SU-DHL-6 (cell line): ENCODE measurements at regions not wholly inside any gene's neighbourhood (a gene's known extent, or its start where the extent isn't known, plus 50 kb on each side); places are given as distances from the start of the nearest gene placed in this dataset.
"Not testable (repeated sequence)": the region's sequence is repeated elsewhere in the genome, so short reads cannot be mapped to it uniquely, and the experiment has no call there.

Experiments used
- H2AFZ ChIP-seq: fragments of 200-600 bp; sonication (generic); 2 replicates; pipeline ENCODE4 v1.6.1; 2014; ENCODE audit warnings: low read depth, mild to moderate bottlenecking, moderate library complexity, mixed read lengths, antibody characterized with exemption, low read length; ENCODE audit not compliant: severe bottlenecking
- H3F3A ChIP-seq: fragments of 200-600 bp; shearing (Covaris generic); 2 replicates; pipeline ENCODE4 v1.6.0; 2016; ENCODE audit warnings: antibody characterized with exemption, mild to moderate bottlenecking; ENCODE audit not compliant: insufficient read depth
- H3K27ac ChIP-seq: fragments of 200-600 bp; sonication (generic); 2 replicates; pipeline ENCODE4 v1.5.1; 2016; ENCODE audit warnings: low read depth, mild to moderate bottlenecking, low read length, moderate library complexity, mixed read lengths
- H3K27me3 ChIP-seq: fragments of 200-600 bp; sonication (generic), shearing (Covaris generic); 2 replicates; pipeline ENCODE4 v1.6.0; 2014; ENCODE audit warnings: mild to moderate bottlenecking, low read length
- H3K36me3 ChIP-seq: fragments of 200-600 bp; sonication (generic); 2 replicates; pipeline ENCODE4 v1.6.1; 2014; ENCODE audit warnings: mild to moderate bottlenecking, low read length, mixed read lengths
- H3K4me2 ChIP-seq: fragments of 300-600, 200-600 bp; shearing (Covaris generic), sonication (generic); 2 replicates; pipeline ENCODE4 v1.6.0; 2014; ENCODE audit warnings: low read length, low read depth, mild to moderate bottlenecking; ENCODE audit not compliant: poor library complexity, severe bottlenecking
- H3K4me3 ChIP-seq: fragments of 200-600 bp; sonication (generic); 2 replicates; pipeline ENCODE4 v1.5.1; 2014; ENCODE audit warnings: antibody characterized with exemption, low read length, mild to moderate bottlenecking, mixed read lengths; ENCODE audit not compliant: insufficient read depth, poor library complexity, severe bottlenecking
- H3K79me2 ChIP-seq: fragments of 200-600 bp; sonication (generic); 2 replicates; pipeline ENCODE4 v1.6.1; 2014; ENCODE audit warnings: mild to moderate bottlenecking, low read length, moderate library complexity; ENCODE audit not compliant: insufficient read depth
- H3K9ac ChIP-seq: fragments of 200-600 bp; sonication (generic); 2 replicates; pipeline ENCODE4 v1.7.0; 2014; ENCODE audit warnings: mild to moderate bottlenecking, low read length
- H3K9me2 ChIP-seq: fragments of 200-600 bp; sonication (generic); replicated peaks from 2 replicates; pipeline ENCODE4 v1.6.1; 2014; ENCODE audit warnings: low read length; ENCODE audit not compliant: insufficient read depth
- H3K9me3 ChIP-seq: fragments of 200-600 bp; sonication (generic); 2 replicates; pipeline ENCODE4 v1.6.1; 2014; ENCODE audit warnings: low read length, mixed read lengths; ENCODE audit not compliant: insufficient read depth
- H4K20me1 ChIP-seq: fragments of 200-600 bp; sonication (generic); 2 replicates; pipeline ENCODE4 v1.6.1; 2014; ENCODE audit warnings: low read depth, mild to moderate bottlenecking, antibody characterized with exemption, low read length, moderate library complexity, mixed read lengths
- CTCF ChIP-seq: fragments of 200-600 bp; sonication (generic); IDR thresholded peaks from one replicate; pipeline ENCODE4 v1.5.1; 2017; ENCODE audit warnings: antibody characterized with exemption, mild to moderate bottlenecking, low read length, moderate library complexity; ENCODE audit not compliant: insufficient read depth, poor library complexity, severe bottlenecking
- EZH2phosphoT487 ChIP-seq: fragments of 200-600 bp; sonication (generic), shearing (Covaris generic); conservative IDR thresholded peaks from 2 replicates; pipeline ENCODE4 v1.6.1; 2018; ENCODE audit warnings: mild to moderate bottlenecking, antibody characterized with exemption, low read length, moderate library complexity, mixed read lengths

- Histone ChIP-seq H3K9me3 (no peaks in the 10 kb centered on the region), H3K4me3 (no peak overlapping the region), H3K9me2 (no peaks in the 10 kb centered on the region), H3K27me3 (no peaks in the 10 kb centered on the region), H3K36me3 (no peaks in the 10 kb centered on the region), H3K27ac (no peak overlapping the region), H4K20me1 (no peaks in the 10 kb centered on the region), H3F3A (no peaks in the 10 kb centered on the region), H2AFZ (no peak overlapping the region), H3K9ac (no peak overlapping the region), H3K79me2 (no peaks in the 10 kb centered on the region), H3K4me2 (no peak overlapping the region)
- TF ChIP-seq EZH2phosphoT487: no peak
- no peak for TF ChIP-seq CTCF
Measured at GRCh38 chr4:75259306-75259705, 254.9 kb downstream of the RCHY1 start.

- no peaks in the 10 kb centered on the region for H3K27me3 ChIP-seq
- H3K36me3 ChIP-seq: no peaks in the 10 kb centered on the region
- no peak overlapping the region for H3K4me2 ChIP-seq
- H4K20me1 ChIP-seq: no peaks in the 10 kb centered on the region
- no peak overlapping the region for H2AFZ ChIP-seq
- no peak overlapping the region for H3K27ac ChIP-seq
- H3K79me2 ChIP-seq: no peaks in the 10 kb centered on the region
- TF ChIP-seq EZH2phosphoT487: no peak
- H3K9me2 ChIP-seq: no peaks in the 10 kb centered on the region
- H3K9ac ChIP-seq: no peak overlapping the region
- no peaks in the 10 kb centered on the region for H3K9me3 ChIP-seq
- no peak overlapping the region for H3K4me3 ChIP-seq
- H3F3A ChIP-seq: no peaks in the 10 kb centered on the region
Measured at GRCh38 chr4:75255261-75255660, 258.9 kb downstream of the RCHY1 start.

- no peak overlapping the region for H3K4me3 ChIP-seq
- H3K79me2 ChIP-seq: no peaks in the 10 kb centered on the region
- no peaks in the 10 kb centered on the region for H4K20me1 ChIP-seq
- no peak overlapping the region for H3K27ac ChIP-seq
- H3K9ac ChIP-seq: no peak overlapping the region
- H3K27me3 ChIP-seq: no peaks in the 10 kb centered on the region
- H3K9me2 ChIP-seq: no peaks in the 10 kb centered on the region
- TF ChIP-seq CTCF: no peak
- TF ChIP-seq EZH2phosphoT487: no peak
- no peaks in the 10 kb centered on the region for H3K9me3 ChIP-seq
- H2AFZ ChIP-seq: no peak overlapping the region
- H3F3A ChIP-seq: no peaks in the 10 kb centered on the region
- no peaks in the 10 kb centered on the region for H3K36me3 ChIP-seq
- H3K4me2 ChIP-seq: no peak overlapping the region
Measured at GRCh38 chr4:75254745-75255144, 259.5 kb downstream of the RCHY1 start.

DNA sequence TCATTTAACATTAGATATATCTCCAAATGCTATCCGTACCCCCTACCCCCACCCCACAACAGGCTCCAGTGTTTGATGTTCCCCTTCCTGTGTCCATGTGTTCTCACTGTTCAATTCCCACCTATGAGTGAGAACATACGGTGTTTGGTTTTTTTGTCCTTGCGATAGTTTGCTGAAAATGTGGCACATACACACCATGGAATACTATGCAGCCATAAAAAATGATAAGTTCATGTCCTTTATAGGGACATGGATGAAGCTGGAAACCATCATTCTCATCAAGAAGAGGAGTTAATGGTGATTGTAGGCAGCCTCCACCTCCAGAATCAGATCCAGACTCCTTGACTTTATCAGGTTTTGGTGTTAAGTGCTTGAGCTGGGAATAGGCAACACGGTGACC is 261.1 kb downstream of the RCHY1 start:
- H3K27me3 ChIP-seq, H2AFZ ChIP-seq, H3K9me2 ChIP-seq, H3K9ac ChIP-seq, H3F3A ChIP-seq, H3K79me2 ChIP-seq, H3K4me2 ChIP-seq, H3K36me3 ChIP-seq, H3K4me3 ChIP-seq, H3K9me3 ChIP-seq, H3K27ac ChIP-seq, H4K20me1 ChIP-seq: not testable (repeated sequence)
